ENCODE measurements at regions not wholly inside any gene's neighbourhood (a gene's known extent, or its start where the extent isn't known, plus 50 kb on each side); places are given as distances from the start of the nearest gene placed in this dataset.

- ChIA-PET SMC1A (ENCODE audit: uncharacterized antibody, unreplicated experiment) (no interaction called here), CTCF (no interaction called here), RAD21 (ENCODE audit: unreplicated experiment) (no interaction called here), POLR2A (no interaction called here)
- no peak overlapping the region for H3K27ac ChIP-seq (ENCODE audit: control insufficient read depth, insufficient read depth)
- H3K4me2 ChIP-seq (ENCODE audit: control insufficient read depth, insufficient read depth): no peak overlapping the region
- H3K9me3 ChIP-seq (replicated peaks; ENCODE audit: control insufficient read depth, insufficient read depth, low read length): no peaks in the 10 kb centered on the region; the same call in 2 of the 3 replicates
- H3K9ac ChIP-seq (ENCODE audit: control insufficient read depth, insufficient read depth, low read length): no peak overlapping the region
- 23% methylated on average over 5 of the region's 5 CpGs for WGBS (ENCODE audit: insufficient coverage, insufficient replicate concordance, low lambda C conversion rate, missing lambda C conversion rate)
- ATAC-seq: no peak
- TF ChIP-seq PML (IDR thresholded peaks at IDR 0.05; ENCODE audit: low read length) (no peak), SUZ12 (IDR thresholded peaks at IDR 0.05; ENCODE audit: unreplicated experiment) (no peak), RBBP5 (conservative IDR thresholded peaks at IDR 0.05) (no peak), ZNF24 (IDR thresholded peaks at IDR 0.05) (no peak), ZNF217 (IDR thresholded peaks at IDR 0.05) (no peak), SIN3A (IDR thresholded peaks at IDR 0.05; ENCODE audit: low read depth, low read length) (no peak), PAX8 (IDR thresholded peaks at IDR 0.05) (no peak), POLR2AphosphoS5 (IDR thresholded peaks at IDR 0.05; ENCODE audit: low read length) (no peak), CTCF (IDR thresholded peaks at IDR 0.05 in 2 of 3, conservative IDR thresholded peaks at IDR 0.05 in 1 of 3; ENCODE audit: control insufficient read depth in 2 of 3, extremely low read depth in 1 of 3, insufficient read depth in 1 of 3, low read depth in 3 of 3, low read length in 3 of 3) (no peak), FOS (IDR thresholded peaks at IDR 0.05; ENCODE audit: borderline replicate concordance, extremely low read depth, insufficient read length) (no peak), PKNOX1 (IDR thresholded peaks at IDR 0.05) (no peak), ATF3 (IDR thresholded peaks at IDR 0.05; ENCODE audit: borderline replicate concordance, extremely low read depth, low read depth, low read length) (no peak), HDAC6 (IDR thresholded peaks at IDR 0.05; ENCODE audit: unreplicated experiment) (no peak), EZH2 (IDR thresholded peaks at IDR 0.05; ENCODE audit: borderline replicate concordance, control insufficient read depth, low read depth, low read length) (no peak), MEF2A (IDR thresholded peaks at IDR 0.05; ENCODE audit: insufficient read depth, low read depth, low read length) (no peak), YY1 (IDR thresholded peaks at IDR 0.05; ENCODE audit: low read depth, low read length) (no peak)
- intact Hi-C loops (cut with micrococcal nuclease; ENCODE audit: unreplicated experiment): loop anchor here (10.0 kb wide), 2 partner anchors 646 to 726 kb away; no protein-coding TSS in a partner anchor
- peaks cover 0 to 3% of the 10 kb centered on the region in 2 experiments; a peak in 2 of 4 replicates for H3K27me3 ChIP-seq (replicated peaks in 1 of 2; ENCODE audit: control insufficient read depth in 2 of 2, insufficient read depth in 2 of 2, low read length in 1 of 2)
- H3K36me3 ChIP-seq (ENCODE audit: control insufficient read depth in 2 of 2, insufficient read depth in 2 of 2, low read length in 1 of 2): no peaks in the 10 kb centered on the region
- no peaks in the 10 kb centered on the region for H3K4me1 ChIP-seq (ENCODE audit: control insufficient read depth, insufficient read depth, low read length)
- H4K20me1 ChIP-seq (ENCODE audit: control insufficient read depth, insufficient read depth): no peaks in the 10 kb centered on the region
- no peaks in the 10 kb centered on the region for H3K79me2 ChIP-seq (ENCODE audit: control insufficient read depth, insufficient read depth, low read length)
- FAIRE-seq: no peak
- no peak overlapping the region for H2AFZ ChIP-seq (ENCODE audit: control insufficient read depth, low read depth, low read length)
- no peak overlapping the region for H3K4me3 ChIP-seq
- DNase-seq (ENCODE audit: low read depth, low spot score): no peak
- no TSS peak for BruUV-seq (replicated peaks)
- in situ Hi-C loops (cut with MboI): no loop called here
Measured at GRCh38 chrX:40460926-40461325, 119.8 kb upstream of the ATP6AP2 start.
